ENCODE measurements at regions not wholly inside any gene's neighbourhood (a gene's known extent, or its start where the extent isn't known, plus 50 kb on each side); places are given as distances from the start of the nearest gene placed in this dataset.

GRCh38 chr16:48897698-48898205 lies 287.8 kb upstream of the N4BP1 start:
- no peak for DNase-seq (ENCODE audit: low read depth in 2 of 2)

GRCh38 chr16:48895142-48895541 lies 285.2 kb upstream of the N4BP1 start:
- DNase-seq (ENCODE audit: low read depth in 2 of 2): no peak

DNA sequence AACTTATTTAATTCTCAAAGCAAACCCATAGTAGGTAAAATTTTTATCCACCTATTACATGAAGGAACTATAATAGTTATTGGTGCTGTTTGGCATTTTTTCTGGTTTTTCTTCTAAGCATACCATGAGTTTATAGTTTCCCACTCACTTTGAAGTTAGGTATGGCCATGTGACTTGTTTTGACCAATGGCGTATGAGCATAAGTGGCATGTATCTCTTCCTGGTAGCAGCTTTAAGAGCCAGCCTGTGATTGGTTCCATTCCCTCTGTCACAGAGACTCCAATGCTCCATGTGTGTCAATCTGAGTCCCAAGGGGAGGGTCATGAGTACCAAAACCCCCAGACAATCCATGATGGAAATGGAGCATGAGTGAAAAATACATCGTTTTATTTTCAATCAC lies 282.9 kb upstream of the N4BP1 start:
- no peak for DNase-seq (ENCODE audit: low read depth in 2 of 2)

DNA sequence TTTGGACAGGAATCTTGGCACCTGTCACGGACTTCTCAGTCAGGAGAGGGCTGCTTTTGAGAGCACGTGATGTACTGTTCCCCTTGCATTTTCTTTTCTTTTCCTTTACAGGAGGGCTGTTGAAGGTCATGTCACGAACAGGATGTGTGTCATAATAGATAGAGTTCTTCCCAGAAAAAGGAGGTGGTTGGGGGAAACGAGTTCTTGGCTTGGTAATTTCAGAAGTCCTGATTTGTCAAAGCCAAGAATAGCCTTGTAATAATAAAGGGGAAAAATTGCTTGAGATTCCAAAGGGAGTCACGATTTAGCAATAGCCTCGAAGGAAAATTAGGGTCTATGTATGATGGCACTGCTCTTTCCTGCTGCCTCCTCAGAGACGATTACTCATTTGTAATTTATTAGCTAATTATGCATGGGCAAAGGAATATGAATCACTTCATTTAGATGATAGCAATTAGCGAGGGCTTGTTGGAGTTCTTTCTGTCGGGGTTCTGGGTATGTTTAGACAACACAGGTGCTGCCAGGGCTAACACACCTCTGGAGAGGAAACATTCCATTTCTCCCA lies 277.7 kb upstream of the N4BP1 start:
- no peak for DNase-seq (ENCODE audit: low read depth in 2 of 2)

DNA sequence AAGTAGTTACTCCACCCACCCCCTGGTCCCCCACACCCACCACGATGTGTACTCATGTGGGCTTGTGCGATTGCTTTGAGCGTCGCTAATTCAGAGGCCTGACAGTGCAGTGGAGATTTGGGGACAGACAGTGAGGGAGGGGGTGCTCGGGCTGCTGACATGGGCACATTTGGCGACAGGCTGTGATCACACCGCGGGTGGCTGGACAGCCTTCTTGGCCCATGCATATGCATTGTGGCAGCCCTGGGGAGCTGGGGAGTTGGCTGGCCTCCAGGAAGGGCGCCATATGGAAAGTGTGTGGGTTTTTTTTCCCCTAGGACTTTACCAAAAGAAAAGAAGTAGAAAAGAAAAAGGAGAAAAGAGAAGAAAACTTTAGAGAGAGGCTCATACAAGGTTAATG lies 275.5 kb upstream of the N4BP1 start:
- DNase-seq (ENCODE audit: low read depth in 2 of 2): no peak

DNA sequence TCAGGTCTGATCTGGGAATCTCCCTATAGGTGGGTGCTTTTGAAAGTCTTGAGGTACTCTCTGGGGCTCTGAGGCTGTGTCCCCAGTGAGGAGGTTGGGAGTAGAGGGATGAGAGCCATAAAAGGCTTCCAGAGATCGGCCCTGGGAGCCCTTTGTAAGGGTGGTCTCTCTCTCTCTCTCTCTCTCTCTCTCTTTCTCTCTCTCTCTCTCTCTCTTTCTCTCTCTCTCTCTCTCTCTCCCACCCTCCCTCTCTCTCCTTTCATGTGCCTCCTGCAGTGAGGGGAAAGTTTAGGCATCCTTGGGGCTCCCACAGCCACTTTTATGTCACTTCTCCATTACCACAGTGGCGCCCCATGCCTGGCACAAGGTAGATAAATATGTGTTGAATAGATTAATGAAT lies 271.3 kb upstream of the N4BP1 start:
- DNase-seq (ENCODE audit: low read depth in 2 of 2): no peak

DNA sequence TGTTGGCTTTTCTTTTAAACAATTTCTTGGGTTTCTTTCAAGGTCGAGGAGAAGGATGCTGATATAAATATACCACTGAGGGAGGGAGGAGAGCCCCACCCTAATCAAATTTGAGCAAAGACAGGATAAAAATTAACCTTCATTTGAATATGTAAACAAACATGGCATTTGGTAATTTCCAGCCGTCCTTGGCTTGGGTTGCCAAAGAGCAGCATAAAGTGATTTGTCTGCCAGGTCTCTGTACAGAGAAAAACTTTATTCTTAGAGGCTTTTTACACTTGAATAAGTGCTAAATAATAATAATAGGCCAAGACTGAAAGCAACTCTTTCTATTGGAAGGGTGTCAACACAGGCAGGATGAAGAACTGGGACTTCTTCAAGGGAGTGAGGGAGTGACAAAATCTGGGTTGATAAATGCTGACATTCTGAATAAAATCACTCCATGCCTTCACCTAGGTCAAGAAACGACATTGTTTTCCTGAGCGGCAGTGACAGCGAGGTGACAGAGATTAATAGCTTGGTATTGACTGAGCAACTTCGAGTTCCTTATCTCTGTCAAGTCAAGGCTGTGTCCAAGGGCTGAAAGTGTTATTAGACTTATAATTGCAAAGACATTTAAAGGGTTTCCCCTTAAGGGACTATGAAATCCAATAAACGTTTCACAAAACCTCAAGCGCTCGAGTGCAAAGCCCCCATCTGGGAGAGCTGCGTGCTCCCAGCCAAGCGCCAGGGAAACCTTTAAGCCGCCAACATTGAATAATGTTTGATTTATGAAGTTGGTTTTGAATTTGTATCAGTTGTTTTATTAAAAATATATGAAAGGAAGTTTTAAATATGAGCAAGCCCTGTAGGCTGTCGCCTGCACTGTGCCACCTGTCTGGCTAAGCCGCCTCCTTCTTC lies 269.5 kb upstream of the N4BP1 start:
- DNase-seq (ENCODE audit: low read depth in 2 of 2): no peak

DNA sequence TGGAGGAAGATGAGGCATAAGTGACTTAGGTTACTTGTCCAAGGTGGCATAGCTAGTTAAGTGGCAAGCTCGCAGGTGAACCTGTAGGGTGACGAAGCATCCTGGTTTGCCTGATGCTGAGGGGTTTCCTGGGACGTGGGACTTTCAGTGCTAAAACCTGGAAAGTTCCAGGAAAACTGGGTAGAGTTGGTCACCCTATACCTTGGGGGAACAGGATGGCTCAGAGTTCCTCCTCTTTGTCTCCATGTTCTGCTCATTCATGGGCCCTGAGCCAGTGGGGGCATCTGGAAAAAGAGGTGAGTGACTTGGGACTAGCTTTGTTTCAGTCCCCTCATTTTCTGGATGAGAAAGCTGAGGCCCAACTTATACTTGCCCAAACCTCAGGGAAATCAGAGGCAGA lies 268.0 kb upstream of the N4BP1 start:
- DNase-seq (ENCODE audit: low read depth in 2 of 2): no peak

- DNase-seq (ENCODE audit: low read depth in 2 of 2): no peak
These were observed 260.2 kb upstream of the N4BP1 start for GRCh38 chr16:48870141-48870540.

DNA sequence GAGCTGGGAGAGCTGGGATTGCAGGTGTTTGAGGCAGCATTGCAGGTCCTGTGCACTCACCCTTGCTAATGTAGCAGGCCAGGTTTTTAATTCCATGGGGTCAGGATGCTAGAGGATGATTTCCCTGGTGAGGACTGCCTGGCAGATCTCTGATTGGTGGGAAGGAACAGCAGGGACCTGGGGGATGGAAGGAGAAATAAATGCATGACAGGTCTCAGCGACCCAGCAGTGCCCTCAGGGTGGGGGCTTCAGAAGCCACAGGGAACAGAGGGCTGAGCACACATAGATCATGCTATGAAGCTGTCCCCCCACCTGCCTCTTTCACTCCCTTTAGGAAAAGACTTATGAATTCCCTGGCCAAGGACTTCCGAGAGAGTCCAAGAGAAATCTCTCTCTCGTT lies 255.5 kb upstream of the N4BP1 start:
- no peak for DNase-seq (ENCODE audit: low read depth in 2 of 2)

DNA sequence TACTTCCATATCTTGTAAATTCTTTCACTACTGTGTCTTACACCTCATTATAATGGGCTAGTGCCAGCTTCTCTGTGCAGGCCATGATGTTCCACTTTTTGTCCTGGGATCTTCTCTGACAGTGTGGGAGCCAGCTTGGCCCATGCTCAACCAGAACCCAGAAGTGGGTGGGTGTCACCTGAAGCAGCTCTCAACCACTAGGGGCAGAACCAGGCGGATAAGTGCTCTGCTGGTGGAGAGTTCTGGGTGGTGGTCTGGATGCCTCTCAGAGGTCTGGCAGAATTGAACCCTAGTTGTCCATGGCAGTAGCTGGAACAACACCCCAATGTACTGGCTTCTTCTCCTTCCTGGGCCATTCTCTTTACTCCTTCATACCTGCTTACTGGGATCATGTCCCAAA lies 254.1 kb upstream of the N4BP1 start:
- no peak for DNase-seq (ENCODE audit: low read depth in 2 of 2)

- no peak for DNase-seq (ENCODE audit: low read depth in 2 of 2)
These were observed 252.1 kb upstream of the N4BP1 start for GRCh38 chr16:48862087-48862532.

- no peak for DNase-seq (ENCODE audit: low read depth in 2 of 2)
These were observed 250.4 kb upstream of the N4BP1 start for GRCh38 chr16:48860341-48860740.

GRCh38 chr16:48852951-48853350 lies 243.0 kb upstream of the N4BP1 start:
- no peak for DNase-seq (ENCODE audit: low read depth in 2 of 2)

DNA sequence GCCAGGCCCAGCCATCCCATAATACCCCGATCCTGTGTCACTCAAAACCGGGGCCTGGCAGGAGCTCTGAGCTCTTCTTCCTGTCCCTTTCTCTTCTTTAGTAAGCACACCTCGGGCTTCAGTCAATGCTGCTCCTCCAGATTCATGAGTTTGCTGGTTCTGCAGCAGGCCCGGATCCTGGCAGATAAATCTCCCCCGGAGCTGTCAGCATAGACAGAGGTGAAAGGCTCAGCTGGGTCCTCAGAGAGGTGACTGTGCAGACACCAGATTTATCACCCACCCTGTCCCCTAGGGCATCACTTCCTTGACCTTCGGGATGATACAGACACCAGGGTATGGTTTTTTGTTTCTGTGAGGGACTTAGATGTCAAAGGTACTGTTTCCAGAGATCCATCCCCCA lies 242.5 kb upstream of the N4BP1 start:
- DNase-seq (ENCODE audit: low read depth in 2 of 2): no peak

DNA sequence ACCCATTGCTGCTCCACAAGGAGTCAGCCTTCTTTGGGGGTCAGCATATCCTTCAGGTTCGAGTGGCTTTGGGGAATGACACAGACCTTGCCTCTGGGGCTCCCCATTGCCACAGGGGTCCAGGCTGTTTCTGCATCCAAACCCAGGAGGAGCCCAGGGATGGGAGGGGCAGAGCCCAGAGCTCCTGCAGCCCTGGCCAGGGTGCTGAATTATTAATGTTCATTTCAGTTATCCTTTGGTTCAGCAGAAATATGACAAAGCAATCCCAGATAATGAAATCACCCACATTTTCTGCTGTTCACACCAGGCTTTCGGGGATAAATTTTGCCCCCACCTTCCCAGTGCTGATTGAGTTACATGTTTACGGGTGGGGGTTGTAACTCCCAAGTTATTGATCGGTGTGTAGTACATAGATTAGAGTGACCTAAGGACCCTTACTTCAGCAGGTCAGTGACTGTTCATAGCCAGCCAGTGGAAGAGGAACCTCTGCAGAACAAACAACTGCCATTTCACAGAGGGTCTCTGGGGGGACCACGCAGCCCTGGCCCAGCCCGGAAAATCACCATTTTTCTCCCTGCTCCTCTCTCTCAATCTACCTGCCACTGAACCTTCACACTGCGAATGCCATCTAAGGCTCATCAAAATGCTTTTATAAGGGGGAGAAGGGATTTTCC lies 240.3 kb upstream of the N4BP1 start:
- DNase-seq (ENCODE audit: low read depth in 2 of 2): no peak

DNA sequence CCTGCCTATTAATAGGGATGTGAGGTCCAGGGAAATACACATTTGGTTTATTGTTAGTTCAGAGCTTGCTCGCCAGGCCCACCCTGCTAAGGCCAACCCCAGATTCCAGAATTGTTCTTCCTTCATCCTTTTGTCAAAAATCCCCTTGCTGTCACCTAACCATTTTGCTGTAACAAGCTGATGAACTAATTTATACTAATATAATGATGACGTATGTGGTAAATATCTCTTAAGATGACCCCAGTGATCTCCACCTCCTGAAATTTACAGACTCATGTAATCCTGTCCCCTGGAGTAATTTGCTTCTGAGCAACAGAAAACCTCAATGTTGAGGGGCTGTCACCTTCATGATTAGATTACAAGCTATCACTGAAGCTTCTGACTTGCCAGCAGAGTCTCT lies 236.3 kb upstream of the N4BP1 start:
- no peak for DNase-seq (ENCODE audit: low read depth in 2 of 2)

DNA sequence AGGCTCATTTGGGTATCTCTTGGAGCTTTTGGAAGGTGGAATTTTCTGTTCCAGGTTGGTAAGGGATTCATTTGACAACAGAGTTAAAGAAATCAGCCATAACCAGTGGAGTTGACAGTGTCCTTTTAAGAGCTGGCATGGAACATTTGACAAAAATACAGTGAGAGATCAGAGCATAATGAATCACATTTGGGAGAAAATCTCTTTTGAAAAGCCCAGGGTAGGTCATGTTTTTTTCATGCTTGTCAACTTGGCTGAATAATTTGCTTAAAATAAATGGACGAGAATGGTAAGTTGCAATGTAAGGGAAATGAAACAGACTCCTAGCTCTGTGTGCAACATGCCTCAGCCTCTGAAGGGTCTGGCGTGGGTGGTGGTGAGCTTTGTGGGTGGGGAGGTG lies 235.3 kb upstream of the N4BP1 start:
- DNase-seq (ENCODE audit: low read depth in 2 of 2): no peak

GRCh38 chr16:48838349-48838748 lies 228.4 kb upstream of the N4BP1 start:
- no peak for DNase-seq (ENCODE audit: low read depth in 2 of 2)

DNA sequence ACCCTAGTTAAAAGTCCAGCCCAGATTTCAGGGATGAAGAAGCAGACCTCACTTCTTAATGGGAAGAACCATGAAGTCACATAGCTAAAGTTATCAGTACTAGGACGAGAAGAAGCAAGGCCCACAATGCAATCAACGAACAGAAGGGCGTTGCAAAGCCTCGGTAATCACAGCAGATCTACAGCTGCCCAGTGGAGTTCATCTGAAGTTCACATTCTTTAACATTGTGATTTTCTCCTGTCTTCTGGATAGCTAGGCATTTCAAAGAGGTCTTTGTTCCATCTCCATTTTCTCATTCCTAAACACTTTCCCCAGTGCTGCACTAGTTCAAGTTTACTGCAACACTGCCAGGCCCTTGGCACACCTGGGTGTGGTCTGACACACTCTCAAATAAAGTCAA lies 226.7 kb upstream of the N4BP1 start:
- no peak for DNase-seq (ENCODE audit: low read depth in 2 of 2)

DNA sequence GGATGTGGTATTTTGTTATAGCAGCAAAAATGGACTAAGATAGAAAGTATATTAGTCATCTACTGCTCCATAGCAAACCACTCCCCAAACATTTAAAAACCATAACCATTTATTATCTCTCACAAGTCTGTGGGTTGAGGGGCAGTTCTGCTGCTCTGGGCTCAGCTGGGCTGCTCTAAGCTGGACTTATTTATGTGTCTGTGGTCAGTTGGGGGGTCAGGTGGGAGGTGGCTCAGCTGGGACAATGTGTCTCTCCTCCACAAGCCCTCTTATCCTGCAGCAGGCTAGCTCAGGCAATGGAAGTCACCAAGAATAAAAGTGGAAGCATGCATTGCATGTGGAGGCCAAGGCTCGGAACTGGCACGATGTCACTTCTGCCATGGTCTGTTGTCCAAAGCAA lies 226.1 kb upstream of the N4BP1 start:
- DNase-seq (ENCODE audit: low read depth in 2 of 2): no peak

- DNase-seq (ENCODE audit: low read depth in 2 of 2): no peak
These were observed 224.6 kb upstream of the N4BP1 start for GRCh38 chr16:48834576-48834975.

GRCh38 chr16:48833461-48833860 lies 223.5 kb upstream of the N4BP1 start:
- DNase-seq (ENCODE audit: low read depth in 2 of 2): no peak

Measured in stimulated activated CD4-positive, alpha-beta T cell treated with anti-CD3 and anti-CD28 coated beads, Interleukin-15, amount 100 ng/mL, for 48 hours (primary cell).